Muscle layer of duodenum (tissue), 2 donors: ENCODE measurements at regions not wholly inside any gene's neighbourhood (a gene's known extent, or its start where the extent isn't known, plus 50 kb on each side); places are given as distances from the start of the nearest gene placed in this dataset.

Source experiments
- H3K27ac ChIP-seq: one replicate; pipeline ENCODE4 v1.7.0; 2013; ENCODE audit warnings: mild to moderate bottlenecking, low read length
- H3K27me3 ChIP-seq: one replicate; pipeline ENCODE4 v1.7.0; 2013; ENCODE audit warnings: low read depth, mild to moderate bottlenecking, control low read depth, low read length
- H3K36me3 ChIP-seq, 2 donors: one replicate each; pipeline ENCODE4 v1.7.0; 2013; ENCODE audit warnings: low read length in 2 of 2, control low read depth in 1 of 2, mild to moderate bottlenecking in 1 of 2; ENCODE audit not compliant: insufficient read depth in 2 of 2, control insufficient read depth in 1 of 2
- H3K4me1 ChIP-seq, 2 donors: one replicate each; pipeline ENCODE4 v1.7.0; 2013; ENCODE audit warnings: low read length in 2 of 2, mild to moderate bottlenecking in 2 of 2, control low read depth in 1 of 2, moderate library complexity in 1 of 2; ENCODE audit not compliant: insufficient read depth in 2 of 2, control insufficient read depth in 1 of 2
- H3K4me3 ChIP-seq, 2 donors: one replicate each; pipeline ENCODE4 v1.7.0; 2013; ENCODE audit warnings: low read length in 2 of 2, low read depth in 1 of 2, mild to moderate bottlenecking in 1 of 2
- H3K9me3 ChIP-seq, 2 donors: one replicate each; pipeline ENCODE4 v1.7.0; 2013; ENCODE audit warnings: low read length in 2 of 2, control low read depth in 1 of 2, mild to moderate bottlenecking in 1 of 2; ENCODE audit not compliant: control insufficient read depth in 1 of 2
- donor health status: healthy.

- no peaks in the 10 kb centered on the region for H3K27me3 ChIP-seq
- H3K4me3 ChIP-seq = no peak overlapping the region
- peaks cover 0 to 3% of the 10 kb centered on the region in 2 donors for H3K9me3 ChIP-seq
- no peaks in the 10 kb centered on the region for H3K36me3 ChIP-seq
- H3K27ac ChIP-seq = no peak overlapping the region
- H3K4me1 ChIP-seq = no peaks in the 10 kb centered on the region
Measured at GRCh38 chr12:87676731-87677130, 352.5 kb downstream of the C12orf50 start.

- H3K27me3 ChIP-seq = no peaks in the 10 kb centered on the region
- H3K27ac ChIP-seq = no peak overlapping the region
- no peaks in the 10 kb centered on the region for H3K36me3 ChIP-seq
- no peak overlapping the region for H3K4me3 ChIP-seq
- peaks cover 0 to 3% of the 10 kb centered on the region in 2 donors for H3K9me3 ChIP-seq
- H3K4me1 ChIP-seq = no peaks in the 10 kb centered on the region
Measured at GRCh38 chr12:87671757-87672156, 357.4 kb downstream of the C12orf50 start.

GRCh38 chr12:87670448-87670847 lies 358.8 kb downstream of the C12orf50 start:
- Histone ChIP-seq H3K27me3 (no peaks in the 10 kb centered on the region), H3K27ac (no peak overlapping the region), H3K36me3 (no peaks in the 10 kb centered on the region), H3K4me1 (no peaks in the 10 kb centered on the region), H3K4me3 (no peak overlapping the region), H3K9me3 (peaks cover 0 to 3% of the 10 kb centered on the region in 2 donors)

GRCh38 chr12:87667378-87667777 lies 361.8 kb downstream of the C12orf50 start:
- H3K27ac ChIP-seq = no peak overlapping the region
- H3K36me3 ChIP-seq = no peaks in the 10 kb centered on the region
- no peaks in the 10 kb centered on the region for H3K27me3 ChIP-seq
- peaks cover 0 to 2% of the 10 kb centered on the region in 2 donors for H3K9me3 ChIP-seq
- H3K4me1 ChIP-seq = no peaks in the 10 kb centered on the region
- H3K4me3 ChIP-seq = no peak overlapping the region

GRCh38 chr12:87661786-87662377 lies 367.3 kb downstream of the C12orf50 start:
- H3K36me3 ChIP-seq = no peaks in the 10 kb centered on the region
- no peaks in the 10 kb centered on the region for H3K9me3 ChIP-seq
- H3K27me3 ChIP-seq = no peaks in the 10 kb centered on the region
- H3K4me3 ChIP-seq = peak overlapping the region; percentile 49 to 51
- no peaks in the 10 kb centered on the region for H3K4me1 ChIP-seq
- no peak overlapping the region for H3K27ac ChIP-seq

GRCh38 chr12:87660987-87661774 lies 368.0 kb downstream of the C12orf50 start:
- Histone ChIP-seq H3K4me3 (peak overlapping the region; percentile 49 to 51), H3K27ac (no peak overlapping the region)

GRCh38 chr12:87660291-87660690 lies 368.9 kb downstream of the C12orf50 start:
- Histone ChIP-seq H3K9me3 (no peaks in the 10 kb centered on the region), H3K4me3 (no peak overlapping the region), H3K27ac (no peak overlapping the region), H3K27me3 (no peaks in the 10 kb centered on the region), H3K36me3 (no peaks in the 10 kb centered on the region), H3K4me1 (no peaks in the 10 kb centered on the region)

More at GRCh38 chr12:87660987-87661774, 368.0 kb downstream of the C12orf50 start:
- no peaks in the 10 kb centered on the region for H3K27me3 ChIP-seq
- no peaks in the 10 kb centered on the region for H3K9me3 ChIP-seq
- H3K4me1 ChIP-seq = no peaks in the 10 kb centered on the region
- H3K36me3 ChIP-seq = no peaks in the 10 kb centered on the region

- no peaks in the 10 kb centered on the region for H3K27me3 ChIP-seq
Measured at GRCh38 chr12:87656311-87656710, 372.9 kb downstream of the C12orf50 start.

GRCh38 chr12:87651670-87652425 lies 377.4 kb downstream of the C12orf50 start:
- Histone ChIP-seq H3K36me3 (no peaks in the 10 kb centered on the region), H3K27me3 (no peaks in the 10 kb centered on the region), H3K4me3 (no peak overlapping the region), H3K4me1 (no peaks in the 10 kb centered on the region), H3K27ac (no peak overlapping the region), H3K9me3 (no peaks in the 10 kb centered on the region)

More at GRCh38 chr12:87656311-87656710, 372.9 kb downstream of the C12orf50 start:
- Histone ChIP-seq H3K9me3 (no peaks in the 10 kb centered on the region), H3K4me1 (no peaks in the 10 kb centered on the region), H3K27ac (no peak overlapping the region), H3K4me3 (no peak overlapping the region), H3K36me3 (no peaks in the 10 kb centered on the region)

- Histone ChIP-seq H3K36me3 (no peaks in the 10 kb centered on the region), H3K27me3 (no peaks in the 10 kb centered on the region), H3K4me1 (no peaks in the 10 kb centered on the region), H3K27ac (no peak overlapping the region), H3K4me3 (no peak overlapping the region), H3K9me3 (no peaks in the 10 kb centered on the region)
Measured at GRCh38 chr12:87642245-87642644, 387.0 kb downstream of the C12orf50 start.

- H3K36me3 ChIP-seq = no peaks in the 10 kb centered on the region
- H3K9me3 ChIP-seq = no peaks in the 10 kb centered on the region
- H3K4me3 ChIP-seq = no peak overlapping the region
- H3K27me3 ChIP-seq = no peaks in the 10 kb centered on the region
- H3K4me1 ChIP-seq = no peaks in the 10 kb centered on the region
- no peak overlapping the region for H3K27ac ChIP-seq
Measured at GRCh38 chr12:87618199-87618598, 411.0 kb downstream of the C12orf50 start.
